ENCODE measurements at regions not wholly inside any gene's neighbourhood (a gene's known extent, or its start where the extent isn't known, plus 50 kb on each side); places are given as distances from the start of the nearest gene placed in this dataset.
"Not testable (repeated sequence)": the region's sequence is repeated elsewhere in the genome, so short reads cannot be mapped to it uniquely, and the experiment has no call there.

DNA sequence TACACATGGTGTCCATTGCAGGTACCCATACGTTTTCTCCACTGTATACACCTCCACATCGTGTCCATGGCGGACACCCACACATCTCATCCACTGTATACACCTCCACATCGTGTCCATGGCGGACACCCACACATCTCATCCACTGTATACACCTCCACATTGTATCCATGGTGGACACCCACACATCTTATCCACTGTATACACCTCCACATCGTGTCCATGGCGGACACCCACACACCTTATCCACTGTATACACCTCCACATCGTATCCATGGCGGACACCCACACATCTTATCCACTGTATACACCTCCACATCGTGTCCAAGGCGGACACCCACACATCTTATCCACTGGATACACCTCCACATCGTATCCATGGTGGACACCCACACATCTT is 50.4 kb upstream of the TTC34 start:
- H3K27me3 Mint-ChIP-seq (ENCODE audit: low read depth); H3K36me3 Mint-ChIP-seq (ENCODE audit: low read depth); H3K9me3 Mint-ChIP-seq; H3K4me3 Mint-ChIP-seq; H3K27ac Mint-ChIP-seq; H3K4me1 Mint-ChIP-seq (ENCODE audit: low read depth): not testable (repeated sequence)

DNA sequence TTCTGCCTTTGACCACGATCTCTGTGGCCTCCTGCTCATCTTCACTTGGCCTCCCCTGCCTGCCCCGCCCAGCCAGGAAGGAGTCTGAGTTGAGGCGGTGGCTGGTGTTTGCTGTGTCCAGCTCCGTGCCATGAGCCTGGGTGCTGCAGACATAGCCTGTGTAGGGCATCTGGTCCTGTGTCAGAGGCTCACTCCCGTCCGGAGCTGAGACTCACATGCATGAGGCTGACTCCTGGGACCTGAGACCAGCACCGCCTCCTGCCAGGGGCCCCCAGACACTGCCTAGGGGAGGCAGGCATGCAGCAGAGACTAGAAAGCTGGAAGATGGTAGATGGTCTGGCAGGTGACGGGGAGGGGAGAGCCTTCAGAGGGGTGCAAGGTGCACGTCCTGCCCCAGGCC is 52.2 kb upstream of the TTC34 start:
- no peaks in the 10 kb centered on the region for H3K36me3 Mint-ChIP-seq (ENCODE audit: low read depth)
- no peaks in the 10 kb centered on the region for H3K4me1 Mint-ChIP-seq (ENCODE audit: low read depth)
- H3K27ac Mint-ChIP-seq: no peak overlapping the region
- H3K27me3 Mint-ChIP-seq (ENCODE audit: low read depth): no peaks in the 10 kb centered on the region
- peaks cover 4% of the 10 kb centered on the region for H3K9me3 Mint-ChIP-seq
- H3K4me3 Mint-ChIP-seq: no peak overlapping the region

GRCh38 chr1:2854151-2854550 is 52.7 kb upstream of the TTC34 start:
- no peaks in the 10 kb centered on the region for H3K4me1 Mint-ChIP-seq (ENCODE audit: low read depth)
- H3K36me3 Mint-ChIP-seq (ENCODE audit: low read depth): no peaks in the 10 kb centered on the region
- H3K9me3 Mint-ChIP-seq: peaks cover 8% of the 10 kb centered on the region
- H3K4me3 Mint-ChIP-seq: no peak overlapping the region
- no peaks in the 10 kb centered on the region for H3K27me3 Mint-ChIP-seq (ENCODE audit: low read depth)
- H3K27ac Mint-ChIP-seq: no peak overlapping the region

GRCh38 chr1:2854611-2855010 is 53.1 kb upstream of the TTC34 start:
- H3K27ac Mint-ChIP-seq: no peak overlapping the region
- H3K27me3 Mint-ChIP-seq (ENCODE audit: low read depth): no peaks in the 10 kb centered on the region
- no peaks in the 10 kb centered on the region for H3K4me1 Mint-ChIP-seq (ENCODE audit: low read depth)
- no peaks in the 10 kb centered on the region for H3K36me3 Mint-ChIP-seq (ENCODE audit: low read depth)
- no peak overlapping the region for H3K4me3 Mint-ChIP-seq
- H3K9me3 Mint-ChIP-seq: peaks cover 8% of the 10 kb centered on the region

- Mint-ChIP-seq H3K4me3 (no peak overlapping the region), H3K36me3 (ENCODE audit: low read depth) (no peaks in the 10 kb centered on the region), H3K4me1 (ENCODE audit: low read depth) (no peaks in the 10 kb centered on the region), H3K9me3 (peaks cover 8% of the 10 kb centered on the region), H3K27ac (no peak overlapping the region), H3K27me3 (ENCODE audit: low read depth) (no peaks in the 10 kb centered on the region)
These were observed 53.9 kb upstream of the TTC34 start for GRCh38 chr1:2855206-2856065.

DNA sequence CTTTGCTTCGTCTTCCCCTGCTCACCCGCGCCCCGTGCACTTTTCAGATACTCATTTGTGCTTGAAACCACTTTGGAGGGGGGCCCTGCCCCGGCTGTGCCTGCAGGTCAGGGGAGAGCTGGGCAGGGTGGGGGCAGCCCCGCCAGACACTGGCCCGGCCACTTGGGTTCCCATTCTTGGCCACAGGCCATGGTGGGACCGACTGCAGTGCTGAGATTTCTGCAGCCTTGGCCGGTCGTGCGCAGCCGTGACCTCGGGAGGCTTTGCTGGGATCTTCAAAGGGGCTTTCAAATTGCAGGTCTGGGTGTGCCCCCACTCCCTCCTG is 54.5 kb upstream of the TTC34 start:
- Mint-ChIP-seq H3K27ac (no peak overlapping the region), H3K27me3 (ENCODE audit: low read depth) (no peaks in the 10 kb centered on the region), H3K4me3 (no peak overlapping the region), H3K36me3 (ENCODE audit: low read depth) (no peaks in the 10 kb centered on the region), H3K9me3 (peaks cover 8% of the 10 kb centered on the region), H3K4me1 (ENCODE audit: low read depth) (no peaks in the 10 kb centered on the region)

GRCh38 chr1:2856676-2857375 is 55.3 kb upstream of the TTC34 start:
- no peaks in the 10 kb centered on the region for H3K36me3 Mint-ChIP-seq (ENCODE audit: low read depth)
- no peak overlapping the region for H3K4me3 Mint-ChIP-seq
- no peaks in the 10 kb centered on the region for H3K4me1 Mint-ChIP-seq (ENCODE audit: low read depth)

GRCh38 chr1:2857521-2857920 is 56.0 kb upstream of the TTC34 start:
- H3K4me3 Mint-ChIP-seq: no peak overlapping the region
- peaks cover 8% of the 10 kb centered on the region for H3K9me3 Mint-ChIP-seq
- no peaks in the 10 kb centered on the region for H3K4me1 Mint-ChIP-seq (ENCODE audit: low read depth)
- no peak overlapping the region for H3K27ac Mint-ChIP-seq
- H3K27me3 Mint-ChIP-seq (ENCODE audit: low read depth): no peaks in the 10 kb centered on the region
- H3K36me3 Mint-ChIP-seq (ENCODE audit: low read depth): no peaks in the 10 kb centered on the region

More at GRCh38 chr1:2856676-2857375, 55.3 kb upstream of the TTC34 start:
- H3K27ac Mint-ChIP-seq: no peak overlapping the region
- H3K27me3 Mint-ChIP-seq (ENCODE audit: low read depth): no peaks in the 10 kb centered on the region
- peaks cover 8% of the 10 kb centered on the region for H3K9me3 Mint-ChIP-seq

DNA sequence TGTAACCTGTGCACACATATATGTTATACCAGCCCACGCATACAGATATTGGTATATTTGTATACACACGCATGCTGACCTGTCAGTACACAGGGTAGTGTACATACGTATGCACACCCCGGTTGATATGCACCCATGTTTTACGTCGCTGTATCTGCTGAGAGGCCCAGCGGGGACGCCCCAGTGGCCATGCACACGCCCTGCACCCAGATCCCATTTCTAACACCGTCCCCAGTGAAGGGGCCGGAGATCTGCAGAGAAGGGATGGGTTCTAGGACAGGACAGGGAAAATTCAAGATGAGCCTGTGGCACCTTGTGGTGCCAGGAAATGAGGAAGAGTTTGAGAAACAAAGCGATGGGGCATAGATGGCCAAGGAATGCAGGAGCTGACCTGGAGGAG is 57.2 kb upstream of the TTC34 start:
- Mint-ChIP-seq H3K4me1 (ENCODE audit: low read depth) (no peaks in the 10 kb centered on the region), H3K9me3 (peaks cover 8% of the 10 kb centered on the region), H3K36me3 (ENCODE audit: low read depth) (no peaks in the 10 kb centered on the region), H3K4me3 (no peak overlapping the region), H3K27ac (peak overlapping the region; percentile 7), H3K27me3 (ENCODE audit: low read depth) (no peaks in the 10 kb centered on the region)

GRCh38 chr1:2859219-2859880 is 57.9 kb upstream of the TTC34 start:
- Mint-ChIP-seq H3K27ac (no peak overlapping the region), H3K9me3 (peaks cover 8% of the 10 kb centered on the region), H3K4me1 (ENCODE audit: low read depth) (no peaks in the 10 kb centered on the region), H3K27me3 (ENCODE audit: low read depth) (no peaks in the 10 kb centered on the region), H3K4me3 (no peak overlapping the region), H3K36me3 (ENCODE audit: low read depth) (no peaks in the 10 kb centered on the region)

- Mint-ChIP-seq H3K27me3 (ENCODE audit: low read depth) (no peaks in the 10 kb centered on the region), H3K9me3 (peaks cover 8% of the 10 kb centered on the region), H3K27ac (no peak overlapping the region), H3K36me3 (ENCODE audit: low read depth) (no peaks in the 10 kb centered on the region), H3K4me3 (no peak overlapping the region), H3K4me1 (ENCODE audit: low read depth) (no peaks in the 10 kb centered on the region)
These were observed 58.5 kb upstream of the TTC34 start for GRCh38 chr1:2859881-2860430.

- H3K36me3 Mint-ChIP-seq (ENCODE audit: low read depth): no peaks in the 10 kb centered on the region
- H3K4me3 Mint-ChIP-seq: no peak overlapping the region
- H3K4me1 Mint-ChIP-seq (ENCODE audit: low read depth): no peaks in the 10 kb centered on the region
- no peak overlapping the region for H3K27ac Mint-ChIP-seq
- H3K27me3 Mint-ChIP-seq (ENCODE audit: low read depth): no peaks in the 10 kb centered on the region
- H3K9me3 Mint-ChIP-seq: peaks cover 8% of the 10 kb centered on the region
These were observed 59.1 kb upstream of the TTC34 start for GRCh38 chr1:2860476-2861142.

- Mint-ChIP-seq H3K27me3 (ENCODE audit: low read depth) (no peaks in the 10 kb centered on the region), H3K4me3 (no peak overlapping the region), H3K4me1 (ENCODE audit: low read depth) (no peaks in the 10 kb centered on the region), H3K27ac (no peak overlapping the region), H3K9me3 (peaks cover 8% of the 10 kb centered on the region), H3K36me3 (ENCODE audit: low read depth) (no peaks in the 10 kb centered on the region)
These were observed 59.9 kb upstream of the TTC34 start for GRCh38 chr1:2861143-2861987.

All from T-helper 1 cell treated with Interleukin-12 subunit alpha and Interleukin-12 subunit beta and Interleukin-4 antibody, amounts not matched to agents 30 μg/mL and 1 μg/mL, for 36 hours (primary cell).